ENCODE measurements at regions not wholly inside any gene's neighbourhood (a gene's known extent, or its start where the extent isn't known, plus 50 kb on each side); places are given as distances from the start of the nearest gene placed in this dataset.

GRCh38 chr21:35508139-35508888 is 459.2 kb upstream of the RUNX1 start:
- Mint-ChIP-seq H3K27me3 (ENCODE audit: unreplicated experiment) (no peaks in the 10 kb centered on the region), H3K4me3 (ENCODE audit: unreplicated experiment) (no peak overlapping the region), H3K4me1 (ENCODE audit: unreplicated experiment) (peaks cover 29% of the 10 kb centered on the region), H3K9me3 (ENCODE audit: unreplicated experiment) (no peaks in the 10 kb centered on the region), H3K36me3 (ENCODE audit: low read depth, unreplicated experiment) (no peaks in the 10 kb centered on the region), H3K27ac (ENCODE audit: unreplicated experiment) (no peak overlapping the region)
- DNase-seq (ENCODE audit: low spot score): peak; percentile 63
- TF ChIP-seq CTCF (IDR thresholded peaks at IDR 0.05; ENCODE audit: unreplicated experiment): no peak

- no peak for DNase-seq (ENCODE audit: low spot score)
- no peak for TF ChIP-seq CTCF (IDR thresholded peaks at IDR 0.05; ENCODE audit: unreplicated experiment)
- no peak overlapping the region for H3K4me3 Mint-ChIP-seq (ENCODE audit: unreplicated experiment)
- H3K27ac Mint-ChIP-seq (ENCODE audit: unreplicated experiment): no peak overlapping the region
- no peaks in the 10 kb centered on the region for H3K36me3 Mint-ChIP-seq (ENCODE audit: low read depth, unreplicated experiment)
- H3K9me3 Mint-ChIP-seq (ENCODE audit: unreplicated experiment): no peaks in the 10 kb centered on the region
- peaks cover 35% of the 10 kb centered on the region for H3K4me1 Mint-ChIP-seq (ENCODE audit: unreplicated experiment)
- H3K27me3 Mint-ChIP-seq (ENCODE audit: unreplicated experiment): no peaks in the 10 kb centered on the region
Measured at GRCh38 chr21:35507181-35507759, 458.2 kb upstream of the RUNX1 start.

GRCh38 chr21:35506771-35507170 is 457.7 kb upstream of the RUNX1 start:
- Mint-ChIP-seq H3K4me1 (ENCODE audit: unreplicated experiment) (peaks cover 35% of the 10 kb centered on the region), H3K9me3 (ENCODE audit: unreplicated experiment) (no peaks in the 10 kb centered on the region), H3K27me3 (ENCODE audit: unreplicated experiment) (no peaks in the 10 kb centered on the region), H3K36me3 (ENCODE audit: low read depth, unreplicated experiment) (no peaks in the 10 kb centered on the region), H3K4me3 (ENCODE audit: unreplicated experiment) (no peak overlapping the region), H3K27ac (ENCODE audit: unreplicated experiment) (no peak overlapping the region)
- DNase-seq (ENCODE audit: low spot score): no peak
- no peak for TF ChIP-seq CTCF (IDR thresholded peaks at IDR 0.05; ENCODE audit: unreplicated experiment)

GRCh38 chr21:35506352-35506751 is 457.2 kb upstream of the RUNX1 start:
- no peak overlapping the region for H3K27ac Mint-ChIP-seq (ENCODE audit: unreplicated experiment)
- no peaks in the 10 kb centered on the region for H3K9me3 Mint-ChIP-seq (ENCODE audit: unreplicated experiment)
- no peak overlapping the region for H3K4me3 Mint-ChIP-seq (ENCODE audit: unreplicated experiment)
- H3K4me1 Mint-ChIP-seq (ENCODE audit: unreplicated experiment): peaks cover 35% of the 10 kb centered on the region
- TF ChIP-seq CTCF (IDR thresholded peaks at IDR 0.05; ENCODE audit: unreplicated experiment): no peak
- no peaks in the 10 kb centered on the region for H3K36me3 Mint-ChIP-seq (ENCODE audit: low read depth, unreplicated experiment)
- no peaks in the 10 kb centered on the region for H3K27me3 Mint-ChIP-seq (ENCODE audit: unreplicated experiment)
- DNase-seq (ENCODE audit: low spot score): no peak

- Mint-ChIP-seq H3K36me3 (ENCODE audit: low read depth, unreplicated experiment) (peaks cover 3% of the 10 kb centered on the region), H3K4me1 (ENCODE audit: unreplicated experiment) (peaks cover 35% of the 10 kb centered on the region), H3K27me3 (ENCODE audit: unreplicated experiment) (no peaks in the 10 kb centered on the region), H3K27ac (ENCODE audit: unreplicated experiment) (no peak overlapping the region), H3K4me3 (ENCODE audit: unreplicated experiment) (no peak overlapping the region), H3K9me3 (ENCODE audit: unreplicated experiment) (no peaks in the 10 kb centered on the region)
- no peak for DNase-seq (ENCODE audit: low spot score)
- TF ChIP-seq CTCF (IDR thresholded peaks at IDR 0.05; ENCODE audit: unreplicated experiment): no peak
Measured at GRCh38 chr21:35504951-35505466, 455.9 kb upstream of the RUNX1 start.

Data from endothelial cell (in vitro differentiated cells).